ENCODE measurements at regions not wholly inside any gene's neighbourhood (a gene's known extent, or its start where the extent isn't known, plus 50 kb on each side); places are given as distances from the start of the nearest gene placed in this dataset.

GRCh38 chr5:159702301-159702700 is 214.0 kb upstream of the ADRA1B start:
- H3K9me2 ChIP-seq (replicated peaks; ENCODE audit: insufficient read depth), result no peaks in the 10 kb centered on the region
- H4K20me1 ChIP-seq (ENCODE audit: insufficient read depth, poor library complexity, severe bottlenecking), result no peaks in the 10 kb centered on the region
- no peak overlapping the region for H2AFZ ChIP-seq
- no peaks in the 10 kb centered on the region for H3K27me3 ChIP-seq
- H3K36me3 ChIP-seq (replicated peaks; ENCODE audit: insufficient read depth, low read depth), result no peaks in the 10 kb centered on the region
- DNase-seq (ENCODE audit: low spot score), result no peak
- H3K79me2 ChIP-seq, result no peaks in the 10 kb centered on the region
- TF ChIP-seq EZH2 (IDR thresholded peaks at IDR 0.05; ENCODE audit: borderline replicate concordance), result no peak
- H3K4me2 ChIP-seq, result no peak overlapping the region
- H3K9me3 ChIP-seq (ENCODE audit: low read depth), result no peaks in the 10 kb centered on the region
- H3K27ac ChIP-seq, result no peak overlapping the region
- H3K4me3 ChIP-seq, result no peak overlapping the region
- no peaks in the 10 kb centered on the region for H3K4me1 ChIP-seq (ENCODE audit: insufficient read depth)
- 84% methylated on average over 4 of the region's 4 CpGs for WGBS (ENCODE audit: low lambda C conversion rate, missing lambda C conversion rate)

- Histone ChIP-seq H3K9me2 (replicated peaks; ENCODE audit: insufficient read depth) (no peaks in the 10 kb centered on the region), H3K27ac (no peak overlapping the region), H2AFZ (no peak overlapping the region), H4K20me1 (ENCODE audit: insufficient read depth, poor library complexity, severe bottlenecking) (no peaks in the 10 kb centered on the region), H3K27me3 (no peaks in the 10 kb centered on the region), H3K79me2 (no peaks in the 10 kb centered on the region), H3K4me3 (no peak overlapping the region), H3K36me3 (replicated peaks; ENCODE audit: insufficient read depth, low read depth) (no peaks in the 10 kb centered on the region), H3K4me2 (no peak overlapping the region), H3K4me1 (ENCODE audit: insufficient read depth) (no peaks in the 10 kb centered on the region), H3K9me3 (ENCODE audit: low read depth) (no peaks in the 10 kb centered on the region)
- TF ChIP-seq EZH2phosphoT487 (IDR thresholded peaks at IDR 0.05; ENCODE audit: low read depth, severe bottlenecking, unreplicated experiment), result no peak
- TF ChIP-seq CTCF (IDR thresholded peaks at IDR 0.05; ENCODE audit: poor library complexity), result no peak
- TF ChIP-seq EZH2 (IDR thresholded peaks at IDR 0.05; ENCODE audit: borderline replicate concordance), result no peak
- 96% methylated on average over 1 of the region's 1 CpG for WGBS (ENCODE audit: low lambda C conversion rate, missing lambda C conversion rate)
- no peak for DNase-seq (ENCODE audit: low spot score)
Measured at GRCh38 chr5:159702826-159703225, 213.5 kb upstream of the ADRA1B start.

- Histone ChIP-seq H3K9me3 (ENCODE audit: low read depth) (no peaks in the 10 kb centered on the region), H3K36me3 (replicated peaks; ENCODE audit: insufficient read depth, low read depth) (no peaks in the 10 kb centered on the region), H3K4me1 (ENCODE audit: insufficient read depth) (no peaks in the 10 kb centered on the region), H3K4me3 (no peak overlapping the region), H4K20me1 (ENCODE audit: insufficient read depth, poor library complexity, severe bottlenecking) (no peaks in the 10 kb centered on the region), H3K4me2 (no peak overlapping the region), H3K27me3 (no peaks in the 10 kb centered on the region), H3K79me2 (no peaks in the 10 kb centered on the region), H3K27ac (no peak overlapping the region), H2AFZ (no peak overlapping the region), H3K9me2 (replicated peaks; ENCODE audit: insufficient read depth) (no peaks in the 10 kb centered on the region)
- 70% methylated on average over 3 of the region's 3 CpGs for WGBS (ENCODE audit: low lambda C conversion rate, missing lambda C conversion rate)
- no peak for DNase-seq (ENCODE audit: low spot score)
- no peak for TF ChIP-seq CTCF (IDR thresholded peaks at IDR 0.05; ENCODE audit: poor library complexity)
- no peak for TF ChIP-seq EZH2phosphoT487 (IDR thresholded peaks at IDR 0.05; ENCODE audit: low read depth, severe bottlenecking, unreplicated experiment)
- no peak for TF ChIP-seq EZH2 (IDR thresholded peaks at IDR 0.05; ENCODE audit: borderline replicate concordance)
Measured at GRCh38 chr5:159704160-159704559, 212.1 kb upstream of the ADRA1B start.

- H3K9me3 ChIP-seq (ENCODE audit: low read depth), result no peaks in the 10 kb centered on the region
- no peak for TF ChIP-seq CTCF (IDR thresholded peaks at IDR 0.05; ENCODE audit: poor library complexity)
- DNase-seq (ENCODE audit: low spot score), result no peak
- H3K4me3 ChIP-seq, result no peak overlapping the region
- H3K36me3 ChIP-seq (replicated peaks; ENCODE audit: insufficient read depth, low read depth), result no peaks in the 10 kb centered on the region
- no peaks in the 10 kb centered on the region for H3K4me1 ChIP-seq (ENCODE audit: insufficient read depth)
- no peaks in the 10 kb centered on the region for H3K9me2 ChIP-seq (replicated peaks; ENCODE audit: insufficient read depth)
- no peak overlapping the region for H3K27ac ChIP-seq
- H2AFZ ChIP-seq, result no peak overlapping the region
- no peaks in the 10 kb centered on the region for H3K27me3 ChIP-seq
- H3K4me2 ChIP-seq, result no peak overlapping the region
- no peaks in the 10 kb centered on the region for H3K79me2 ChIP-seq
- H4K20me1 ChIP-seq (ENCODE audit: insufficient read depth, poor library complexity, severe bottlenecking), result no peaks in the 10 kb centered on the region
- WGBS (ENCODE audit: low lambda C conversion rate, missing lambda C conversion rate), result 84% methylated on average over 3 of the region's 3 CpGs
Measured at GRCh38 chr5:159705948-159706347, 210.3 kb upstream of the ADRA1B start.

Data from hepatocyte (in vitro differentiated cells).